K562 (cell line): ENCODE measurements at regions not wholly inside any gene's neighbourhood (a gene's known extent, or its start where the extent isn't known, plus 50 kb on each side); places are given as distances from the start of the nearest gene placed in this dataset.

ENCODE experiments used
- ATAC-seq: fragments of 200-7000 bp; cut with Tn5 transposase; 3 replicates; pipeline ENCODE4 v1.9.1; 2020; ENCODE audit warnings: moderate library complexity
- BruUV-seq: library from RNA; stranded (reverse); fragments of 400-500 nt; replicated peaks from 2 replicates; lab custom pipeline; 2021; lab: Mats Ljungman, UMichigan
- CTCF ChIA-PET: fragments of 300-600 bp; formaldehyde crosslinking; extraction: SDS; loops from one replicate; lab custom pipeline; 2021; ENCODE audit warnings: low intra/inter-chr PET ratio; lab: Yijun Ruan, JAX
- POLR2A ChIA-PET: fragments of 300-600, 350-650 bp; sonication (Branson Sonifier 250); formaldehyde crosslinking; extraction: SDS; loops from one replicate; lab custom pipeline; 2021; ENCODE audit warnings: antibody characterized with exemption, inconsistent platforms; lab: Yijun Ruan, JAX
- DNase-seq, 4 experiments: peaks; one replicate each; pipeline versions ENCODE4 v3.0.0 to v3.0.0-alpha.2; 2011 to 2018; ENCODE audit warnings: low spot score in 3 of 4, mixed read lengths in 3 of 4; ENCODE audit errors: extremely low read depth in 1 of 4
- FAIRE-seq: peaks from 2 replicates; lab custom pipeline; 2011; peaks lifted over from hg19 to GRCh38; lab: Jason Lieb, UNC
- H2AFZ ChIP-seq: 2 replicates; pipeline ENCODE4 v1.6.0; 2011; ENCODE audit warnings: low read depth, low read length, control low read depth, inconsistent platforms
- H3K27ac ChIP-seq: fragments of 200-600 bp; 3 replicates; pipeline ENCODE4 v1.8.0; 2011; ENCODE audit warnings: low read depth, mild to moderate bottlenecking, control low read depth, inconsistent platforms, low read length, moderate library complexity, mixed read lengths; ENCODE audit errors: extremely low read depth
- H3K27me3 ChIP-seq, 2 experiments: fragments of 300-600 bp in 1 of 2; 2 replicates in 1 of 2; 3 replicates in 1 of 2; pipeline versions ENCODE4 v1.6.0 to v1.8.0; 2011; ENCODE audit warnings: inconsistent platforms in 2 of 2, low read length in 2 of 2, mild to moderate bottlenecking in 1 of 2, mixed read lengths in 1 of 2, moderate library complexity in 1 of 2; ENCODE audit not compliant: control insufficient read depth in 2 of 2, insufficient read depth in 2 of 2
- H3K36me3 ChIP-seq: fragments of 300-600 bp; 3 replicates; pipeline ENCODE4 v1.8.0; 2011; ENCODE audit warnings: mild to moderate bottlenecking, low read length, inconsistent platforms; ENCODE audit not compliant: control insufficient read depth, insufficient read depth
- H3K4me1 ChIP-seq, 2 experiments: fragments of 200-600 bp in 1 of 2; replicated peaks in 1 of 2; 2 replicates in 1 of 2; 3 replicates in 1 of 2; pipeline versions ENCODE4 v1.5.1 to v1.8.0; 2011; ENCODE audit warnings: inconsistent platforms in 2 of 2, low read length in 2 of 2, mild to moderate bottlenecking in 1 of 2, mixed read lengths in 1 of 2, moderate library complexity in 1 of 2; ENCODE audit not compliant: control insufficient read depth in 2 of 2, insufficient read depth in 2 of 2
- H3K4me2 ChIP-seq: 2 replicates; pipeline ENCODE4 v1.6.1; 2011; ENCODE audit warnings: low read length, control low read depth, inconsistent platforms, mixed read lengths; ENCODE audit not compliant: insufficient read depth
- H3K4me3 ChIP-seq: fragments of 200-600 bp; sonication (generic), shearing (Covaris generic); 2 replicates; pipeline ENCODE4 v1.5.1; 2016; ENCODE audit warnings: control low read depth, inconsistent platforms
- H3K79me2 ChIP-seq: fragments of 200-600 bp; 3 replicates; pipeline ENCODE4 v1.8.0; 2011; ENCODE audit warnings: low read length, inconsistent platforms; ENCODE audit not compliant: control insufficient read depth, insufficient read depth
- H3K9ac ChIP-seq, 2 experiments: 2 replicates each; pipeline versions ENCODE4 v1.6.0 to v1.6.1; 2011; ENCODE audit warnings: low read depth in 2 of 2, low read length in 2 of 2, control low read depth in 1 of 2, inconsistent platforms in 1 of 2, mild to moderate bottlenecking in 1 of 2, mixed read lengths in 1 of 2; ENCODE audit not compliant: insufficient read depth in 1 of 2
- H3K9me1 ChIP-seq: one replicate; pipeline ENCODE4 v1.6.0; 2011; ENCODE audit warnings: inconsistent platforms, mild to moderate bottlenecking, low read length, moderate library complexity; ENCODE audit not compliant: control insufficient read depth, insufficient read depth
- H3K9me3 ChIP-seq: replicated peaks from 2 replicates; pipeline ENCODE4 v1.5.1; 2011; ENCODE audit warnings: low read depth, low read length, inconsistent platforms; ENCODE audit not compliant: control insufficient read depth, insufficient read depth
- H4K20me1 ChIP-seq: replicated peaks from 2 replicates; pipeline ENCODE4 v1.6.1; 2011; ENCODE audit warnings: low read length, inconsistent platforms, mixed read lengths; ENCODE audit not compliant: control insufficient read depth, insufficient read depth
- BRD4 ChIP-seq: fragments of 200-600 bp; sonication (generic); IDR thresholded peaks from 2 replicates; pipeline ENCODE4 v1.6.1; 2017; ENCODE audit warnings: inconsistent platforms
- ILF3 ChIP-seq: fragments of 450-650 bp; IDR thresholded peaks from 2 replicates; pipeline ENCODE4 v1.6.1; 2018; ENCODE audit warnings: antibody characterized with exemption, mild to moderate bottlenecking, moderate library complexity, borderline replicate concordance
- L3MBTL2 ChIP-seq: fragments of 450-650 bp; IDR thresholded peaks from 2 replicates; pipeline ENCODE4 v1.6.1; 2016; ENCODE audit warnings: mild to moderate bottlenecking, moderate library complexity
- LEF1 ChIP-seq: fragments of 450-650 bp; IDR thresholded peaks from 2 replicates; pipeline ENCODE4 v1.6.1; 2016; ENCODE audit warnings: mild to moderate bottlenecking
- PHB2 ChIP-seq: fragments of 450-650 bp; IDR thresholded peaks from 2 replicates; pipeline ENCODE4 v1.6.1; 2017; ENCODE audit warnings: low read depth
- RBM15 ChIP-seq: fragments of 200-400 bp; formaldehyde crosslinking; IDR thresholded peaks from 2 replicates; pipeline ENCODE4 v1.6.1; 2018; ENCODE audit warnings: mild to moderate bottlenecking, low read length, moderate library complexity; ENCODE audit not compliant: insufficient read depth
- RBM17 ChIP-seq: fragments of 200-400 bp; formaldehyde crosslinking; IDR thresholded peaks from 2 replicates; pipeline ENCODE4 v1.6.1; 2017; ENCODE audit warnings: low read depth, mild to moderate bottlenecking, low read length, borderline replicate concordance
- SIRT6 ChIP-seq: IDR thresholded peaks from one replicate; pipeline ENCODE4 v1.6.1; 2012; ENCODE audit warnings: low read depth, mild to moderate bottlenecking, control low read depth, inconsistent platforms, low read length, moderate library complexity
- TBL1XR1 ChIP-seq, 2 experiments: IDR thresholded peaks; 2 replicates each; pipeline ENCODE4 v1.6.1; 2012; ENCODE audit warnings: improper control_type of control experiment in 2 of 2, low read length in 2 of 2, mild to moderate bottlenecking in 1 of 2
- TGIF2 ChIP-seq: sonication (generic); formaldehyde crosslinking; IDR thresholded peaks from 2 replicates; pipeline ENCODE4 v1.8.1; 2022; ENCODE audit warnings: mild to moderate bottlenecking, missing genetic modification reagents, moderate library complexity
- ZC3H11A ChIP-seq: IDR thresholded peaks from 2 replicates; pipeline ENCODE4 v1.6.1; 2012; ENCODE audit warnings: low read depth, low read length, improper control_type of control experiment
- ZNF644 ChIP-seq: fragments of 200-800 bp; sonication (Bioruptor generic); IDR thresholded peaks from 2 replicates; pipeline ENCODE4 v1.6.1; 2016; ENCODE audit warnings: low read depth, missing genetic modification characterization, missing compliant biosample characterization
- ZNF707 ChIP-seq: fragments of 250-450 bp; sonication (Bioruptor Pico); conservative IDR thresholded peaks from 2 replicates; pipeline ENCODE4 v1.8.0; 2022; ENCODE audit warnings: inconsistent platforms, mild to moderate bottlenecking, moderate library complexity
- WGBS: fragments of 100-300 bp; shearing (Covaris generic); methylation state at CpG from one replicate; pipeline ENCODE4 v1.1.6; 2016; ENCODE audit warnings: low coverage, mixed read lengths; ENCODE audit not compliant: insufficient coverage; ENCODE audit errors: missing lambda C conversion rate; 5-methylcytosine and 5-hydroxymethylcytosine counted together
- in situ Hi-C: fragments of 300-500 bp; cut with MboI; formaldehyde crosslinking; loops from 4 replicates; pipeline ENCODE4 v1.15.0; 2018; ENCODE audit warnings: inconsistent platforms, mixed read lengths
- intact Hi-C: fragments of 100-400 bp; cut with micrococcal nuclease; formaldehyde crosslinking; loops from 2 replicates; pipeline ENCODE4 v1.14.2; 2022
- TF ChIP-seq, protein P1 (sequence below): fragments of 250-450 bp; sonication (Bioruptor Pico); IDR thresholded peaks from 2 replicates; pipeline ENCODE4 v1.9.0; 2021; ENCODE audit warnings: mild to moderate bottlenecking, inconsistent platforms

DNA sequence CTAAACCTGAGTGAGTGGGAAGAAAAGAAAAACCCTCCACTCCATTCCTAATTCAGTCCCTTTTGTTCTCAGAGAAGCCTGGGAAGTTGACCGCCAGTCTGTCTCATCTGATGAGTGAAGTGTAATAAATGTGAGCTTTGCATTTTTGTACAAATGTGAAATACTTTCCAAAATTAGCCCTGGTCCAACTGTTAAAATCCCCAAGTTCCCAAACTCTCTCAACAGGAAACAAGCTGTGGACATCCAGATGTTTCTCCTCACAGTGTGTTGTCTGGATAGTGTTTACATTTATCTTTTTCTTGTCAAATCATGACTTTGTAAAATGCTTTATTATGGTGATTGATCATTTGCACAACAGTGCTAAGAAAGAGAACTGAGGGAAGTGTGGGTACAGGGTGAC is 145.1 kb downstream of the TM2D1 start:
- no peaks in the 10 kb centered on the region for H3K9me1 ChIP-seq
- intact Hi-C loops (loop anchor here (10.0 kb wide), 1 partner anchor 125 kb away; no protein-coding TSS in a partner anchor), in situ Hi-C loops (loop anchor here (10.0 kb wide), 1 partner anchor 605 kb away; no protein-coding TSS in a partner anchor)
- ChIA-PET POLR2A (interaction anchor here (1.0 kb wide), 1 partner anchor 12 kb away, joined by 3 read pairs; no protein-coding TSS in a partner anchor), CTCF (no interaction called here)
- BruUV-seq, result no TSS peak
- peaks cover 5 to 6% of the 10 kb centered on the region in 2 experiments; a peak in 3 of 5 replicates for H3K27me3 ChIP-seq
- H3K9ac ChIP-seq, result no peak overlapping the region
- no peak for TF ChIP-seq ZNF707
- DNase-seq, result no peak
- no peak overlapping the region for H3K27ac ChIP-seq
- no peak overlapping the region for H3K4me2 ChIP-seq
- no peak overlapping the region for H2AFZ ChIP-seq
- H3K4me3 ChIP-seq, result no peak overlapping the region
- no peak for FAIRE-seq
- H3K9me3 ChIP-seq, result no peaks in the 10 kb centered on the region
- H3K79me2 ChIP-seq, result no peaks in the 10 kb centered on the region
- no peaks in the 10 kb centered on the region; a peak in 1 of 5 replicates for H3K4me1 ChIP-seq
- no peaks in the 10 kb centered on the region for H4K20me1 ChIP-seq
- 0% methylated on average over 1 of the region's 1 CpG for WGBS
- no peaks in the 10 kb centered on the region for H3K36me3 ChIP-seq
- ATAC-seq, result no peak

GRCh38 chr1:61572046-61572445 is 152.9 kb downstream of the TM2D1 start:
- intact Hi-C loops (no loop called here), in situ Hi-C loops (no loop called here)
- no peak overlapping the region for H3K27ac ChIP-seq
- H4K20me1 ChIP-seq, result no peaks in the 10 kb centered on the region
- no peaks in the 10 kb centered on the region for H3K79me2 ChIP-seq
- no peak overlapping the region for H3K4me3 ChIP-seq
- H3K9me1 ChIP-seq, result no peaks in the 10 kb centered on the region
- BruUV-seq, result no TSS peak
- H3K4me2 ChIP-seq, result no peak overlapping the region
- ATAC-seq, result no peak
- no peaks in the 10 kb centered on the region for H3K36me3 ChIP-seq
- H3K9me3 ChIP-seq, result no peaks in the 10 kb centered on the region
- H2AFZ ChIP-seq, result no peak overlapping the region
- no peak for FAIRE-seq
- H3K27me3 ChIP-seq, result no peaks in the 10 kb centered on the region; a peak in 1 of 5 replicates
- ChIA-PET POLR2A (interaction anchor here (0.7 to 2.3 kb wide), 3 partner anchors 12 to 1564 kb away, joined by 3 to 8 read pairs (median 4); no protein-coding TSS in a partner anchor), CTCF (no interaction called here)
- no peaks in the 10 kb centered on the region for H3K4me1 ChIP-seq
- WGBS, result 0% methylated on average over 2 of the region's 3 CpGs
- no peak overlapping the region for H3K9ac ChIP-seq
- DNase-seq, result no peak
- TF ChIP-seq LEF1, result no peak
- no peak for TF ChIP-seq BRD4
- TF ChIP-seq, protein P1, sequence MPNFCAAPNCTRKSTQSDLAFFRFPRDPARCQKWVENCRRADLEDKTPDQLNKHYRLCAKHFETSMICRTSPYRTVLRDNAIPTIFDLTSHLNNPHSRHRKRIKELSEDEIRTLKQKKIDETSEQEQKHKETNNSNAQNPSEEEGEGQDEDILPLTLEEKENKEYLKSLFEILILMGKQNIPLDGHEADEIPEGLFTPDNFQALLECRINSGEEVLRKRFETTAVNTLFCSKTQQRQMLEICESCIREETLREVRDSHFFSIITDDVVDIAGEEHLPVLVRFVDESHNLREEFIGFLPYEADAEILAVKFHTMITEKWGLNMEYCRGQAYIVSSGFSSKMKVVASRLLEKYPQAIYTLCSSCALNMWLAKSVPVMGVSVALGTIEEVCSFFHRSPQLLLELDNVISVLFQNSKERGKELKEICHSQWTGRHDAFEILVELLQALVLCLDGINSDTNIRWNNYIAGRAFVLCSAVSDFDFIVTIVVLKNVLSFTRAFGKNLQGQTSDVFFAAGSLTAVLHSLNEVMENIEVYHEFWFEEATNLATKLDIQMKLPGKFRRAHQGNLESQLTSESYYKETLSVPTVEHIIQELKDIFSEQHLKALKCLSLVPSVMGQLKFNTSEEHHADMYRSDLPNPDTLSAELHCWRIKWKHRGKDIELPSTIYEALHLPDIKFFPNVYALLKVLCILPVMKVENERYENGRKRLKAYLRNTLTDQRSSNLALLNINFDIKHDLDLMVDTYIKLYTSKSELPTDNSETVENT (CRISPR knock-in tag), result no peak
- no peak for TF ChIP-seq RBM17
- TF ChIP-seq TGIF2 (CRISPR knock-in tag), result no peak
- no peak for TF ChIP-seq RBM15
- TF ChIP-seq TBL1XR1 (IDR thresholded peaks at IDR 0.05; ENCODE audit: low read length in 2 of 2), result no peak
- no peak for TF ChIP-seq SIRT6
- TF ChIP-seq ZNF644 (tag), result no peak
- TF ChIP-seq L3MBTL2, result no peak
- no peak for TF ChIP-seq PHB2
- no peak for TF ChIP-seq ILF3
- TF ChIP-seq ZC3H11A, result no peak
